GM12878 (cell line): ENCODE measurements at regions not wholly inside any gene's neighbourhood (a gene's known extent, or its start where the extent isn't known, plus 50 kb on each side); places are given as distances from the start of the nearest gene placed in this dataset.

ENCODE experiments used
- ATAC-seq: fragments of 200-7000 bp; cut with Tn5 transposase; 3 replicates; pipeline ENCODE4 v1.9.1; 2020; ENCODE audit warnings: mild to moderate bottlenecking, moderate library complexity
- BruUV-seq: library from RNA; stranded (reverse); fragments of 400-500 nt; replicated peaks from 2 replicates; lab custom pipeline; 2021; lab: Mats Ljungman, UMichigan
- CTCF ChIA-PET: fragments of 300-600 bp; sonication (Branson Sonifier 250); formaldehyde crosslinking; extraction: SDS; loops from one replicate; lab custom pipeline; 2021; ENCODE audit warnings: inconsistent platforms; lab: Yijun Ruan, JAX
- POLR2A ChIA-PET: fragments of 350-600 bp; formaldehyde crosslinking; extraction: SDS; loops from one replicate; lab custom pipeline; 2021; ENCODE audit warnings: inconsistent platforms; lab: Charles Lee
- RAD21 ChIA-PET: fragments of 300-600 bp; sonication (Branson Sonifier 250); formaldehyde crosslinking; loops from one replicate; lab custom pipeline; 2023; ENCODE audit warnings: antibody characterized with exemption; ENCODE audit not compliant: unreplicated experiment; lab: Charles Lee
- SMC1A ChIA-PET: fragments of 300-600 bp; sonication (Branson Sonifier 250); formaldehyde crosslinking; loops from one replicate; lab custom pipeline; 2023; ENCODE audit not compliant: unreplicated experiment, uncharacterized antibody; lab: Charles Lee
- DNase-seq: peaks from one replicate; pipeline ENCODE4 v3.0.0-alpha.2; 2011; ENCODE audit warnings: low read depth, low spot score
- FAIRE-seq: peaks from 3 replicates; lab custom pipeline; 2011; peaks lifted over from hg19 to GRCh38; lab: Jason Lieb, UNC
- H2AFZ ChIP-seq: 2 replicates; pipeline ENCODE4 v1.6.0; 2011; ENCODE audit warnings: low read depth, low read length, control low read depth; ENCODE audit not compliant: control insufficient read depth
- H3K27ac ChIP-seq: 2 replicates; pipeline ENCODE4 v1.5.1; 2011; ENCODE audit warnings: control low read depth; ENCODE audit not compliant: control insufficient read depth, insufficient read depth
- H3K27me3 ChIP-seq, 2 experiments: replicated peaks in 1 of 2; 2 replicates each; pipeline versions ENCODE4 v1.6.0 to v1.6.1; 2011; ENCODE audit warnings: low read length in 1 of 2; ENCODE audit not compliant: control insufficient read depth in 2 of 2, insufficient read depth in 2 of 2
- H3K36me3 ChIP-seq, 2 experiments: 2 replicates each; pipeline ENCODE4 v1.5.1; 2011; ENCODE audit warnings: low read length in 1 of 2; ENCODE audit not compliant: control insufficient read depth in 2 of 2, insufficient read depth in 2 of 2
- H3K4me1 ChIP-seq: 2 replicates; pipeline ENCODE4 v1.6.1; 2011; ENCODE audit warnings: mild to moderate bottlenecking, low read length, moderate library complexity, mixed read lengths; ENCODE audit not compliant: control insufficient read depth, insufficient read depth
- H3K4me2 ChIP-seq: 2 replicates; pipeline ENCODE4 v1.6.0; 2011; ENCODE audit warnings: control low read depth; ENCODE audit not compliant: control insufficient read depth, insufficient read depth
- H3K4me3 ChIP-seq: fragments of 200-600 bp; sonication (generic); 2 replicates; pipeline ENCODE4 v1.5.1; 2016
- H3K79me2 ChIP-seq: 2 replicates; pipeline ENCODE4 v1.6.0; 2011; ENCODE audit warnings: low read length; ENCODE audit not compliant: control insufficient read depth, insufficient read depth
- H3K9ac ChIP-seq: 2 replicates; pipeline ENCODE4 v1.8.0; 2011; ENCODE audit warnings: low read length, control low read depth, mixed read lengths; ENCODE audit not compliant: control insufficient read depth, insufficient read depth
- H3K9me3 ChIP-seq: replicated peaks from 3 replicates; pipeline ENCODE4 v1.5.1; 2011; ENCODE audit warnings: mild to moderate bottlenecking, low read length; ENCODE audit not compliant: control insufficient read depth, insufficient read depth
- H4K20me1 ChIP-seq: 2 replicates; pipeline ENCODE4 v1.6.0; 2011; ENCODE audit not compliant: control insufficient read depth, insufficient read depth
- E2F4 ChIP-seq: IDR thresholded peaks from 2 replicates; pipeline ENCODE4 v1.6.1; 2012; ENCODE audit warnings: low read depth, low read length, improper control_type of control experiment
- EED ChIP-seq: sonication (generic); IDR thresholded peaks from 2 replicates; pipeline ENCODE4 v1.6.1; 2016; ENCODE audit warnings: antibody characterized with exemption, low read depth
- MLLT1 ChIP-seq: fragments of 450-650 bp; IDR thresholded peaks from 2 replicates; pipeline ENCODE4 v1.6.1; 2016; ENCODE audit warnings: mild to moderate bottlenecking
- SMC3 ChIP-seq: IDR thresholded peaks from 2 replicates; pipeline ENCODE4 v1.6.1; 2011; ENCODE audit warnings: low read length, improper control_type of control experiment, borderline replicate concordance
- ZNF622 ChIP-seq: fragments of 450-650 bp; IDR thresholded peaks from 2 replicates; pipeline ENCODE4 v1.6.1; 2017; ENCODE audit warnings: mild to moderate bottlenecking, inconsistent platforms
- WGBS: methylation state at CpG from one replicate; pipeline ENCODE4 v1.1.6; 2016; ENCODE audit warnings: low lambda C conversion rate; ENCODE audit not compliant: insufficient replicate concordance, insufficient coverage; ENCODE audit errors: missing lambda C conversion rate; 5-methylcytosine and 5-hydroxymethylcytosine counted together
- in situ Hi-C: fragments of 300-500 bp; cut with MboI; formaldehyde crosslinking; loops from 9 replicates; pipeline ENCODE4 v1.14.3; 2018; ENCODE audit warnings: mixed read lengths
- intact Hi-C: fragments of 100-400 bp; cut with micrococcal nuclease; formaldehyde crosslinking; loops from one replicate; pipeline ENCODE4 v1.14.2; 2022; ENCODE audit not compliant: unreplicated experiment
- TF ChIP-seq, protein P1 (sequence below): fragments of 450-650 bp; IDR thresholded peaks from 2 replicates; pipeline ENCODE4 v1.6.1; 2018; ENCODE audit warnings: mild to moderate bottlenecking, low read depth, moderate library complexity; ENCODE audit not compliant: partially characterized antibody

DNA sequence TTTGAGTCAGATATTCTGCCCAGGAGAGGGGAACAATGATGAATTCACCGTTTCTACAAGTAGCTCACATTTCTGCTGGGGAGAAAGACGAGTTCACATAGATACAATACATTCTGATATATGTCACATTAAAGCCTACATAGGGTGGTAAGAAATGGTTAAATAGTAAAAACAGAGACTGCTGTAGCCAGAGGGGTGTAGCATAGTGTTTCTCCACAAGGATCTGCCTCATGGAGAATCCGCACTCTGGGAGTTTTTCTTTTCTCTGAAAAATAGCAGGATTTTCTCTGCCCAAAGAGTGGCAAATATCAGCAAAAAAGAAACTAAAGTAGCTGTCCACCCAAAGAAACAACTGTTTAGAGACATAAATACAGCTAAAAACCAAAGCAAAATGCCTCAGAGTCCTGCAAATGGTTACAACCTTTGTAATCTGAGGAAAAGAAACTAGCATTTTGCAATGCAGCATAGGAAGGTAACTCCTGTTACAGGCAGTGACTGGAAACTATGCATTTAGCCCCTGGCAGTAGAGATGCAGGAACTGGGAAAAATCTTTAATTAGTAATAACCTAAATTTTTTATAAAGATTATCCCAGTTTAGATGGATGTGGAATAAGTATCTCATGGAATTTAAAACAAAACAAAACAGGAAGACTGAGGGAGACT is 1126.7 kb upstream of the ADGRL2 start:
- ChIA-PET POLR2A (no interaction called here), CTCF (interaction anchor here (1.2 to 1.3 kb wide), 2 partner anchors 9 to 18 kb away, joined by 3 to 5 read pairs; no protein-coding TSS in a partner anchor), SMC1A (interaction anchor here (1.1 kb wide), 1 partner anchor 25 kb away, joined by 3 read pairs; no protein-coding TSS in a partner anchor), RAD21 (no interaction called here)
- Histone ChIP-seq H3K4me2 (no peak overlapping the region), H2AFZ (no peak overlapping the region), H3K27me3 (no peaks in the 10 kb centered on the region), H3K9ac (no peak overlapping the region), H3K9me3 (no peaks in the 10 kb centered on the region), H3K27ac (no peak overlapping the region), H3K4me3 (no peak overlapping the region), H4K20me1 (no peaks in the 10 kb centered on the region), H3K4me1 (no peaks in the 10 kb centered on the region), H3K36me3 (no peaks in the 10 kb centered on the region), H3K79me2 (no peaks in the 10 kb centered on the region)
- intact Hi-C loops: no loop called here
- in situ Hi-C loops: no loop called here
- WGBS: 12% methylated on average over 3 of the region's 3 CpGs
- no peak for DNase-seq
- FAIRE-seq: no peak
- no peak for TF ChIP-seq E2F4
- TF ChIP-seq ZNF622: no peak
- TF ChIP-seq EED: no peak
- TF ChIP-seq, protein P1, sequence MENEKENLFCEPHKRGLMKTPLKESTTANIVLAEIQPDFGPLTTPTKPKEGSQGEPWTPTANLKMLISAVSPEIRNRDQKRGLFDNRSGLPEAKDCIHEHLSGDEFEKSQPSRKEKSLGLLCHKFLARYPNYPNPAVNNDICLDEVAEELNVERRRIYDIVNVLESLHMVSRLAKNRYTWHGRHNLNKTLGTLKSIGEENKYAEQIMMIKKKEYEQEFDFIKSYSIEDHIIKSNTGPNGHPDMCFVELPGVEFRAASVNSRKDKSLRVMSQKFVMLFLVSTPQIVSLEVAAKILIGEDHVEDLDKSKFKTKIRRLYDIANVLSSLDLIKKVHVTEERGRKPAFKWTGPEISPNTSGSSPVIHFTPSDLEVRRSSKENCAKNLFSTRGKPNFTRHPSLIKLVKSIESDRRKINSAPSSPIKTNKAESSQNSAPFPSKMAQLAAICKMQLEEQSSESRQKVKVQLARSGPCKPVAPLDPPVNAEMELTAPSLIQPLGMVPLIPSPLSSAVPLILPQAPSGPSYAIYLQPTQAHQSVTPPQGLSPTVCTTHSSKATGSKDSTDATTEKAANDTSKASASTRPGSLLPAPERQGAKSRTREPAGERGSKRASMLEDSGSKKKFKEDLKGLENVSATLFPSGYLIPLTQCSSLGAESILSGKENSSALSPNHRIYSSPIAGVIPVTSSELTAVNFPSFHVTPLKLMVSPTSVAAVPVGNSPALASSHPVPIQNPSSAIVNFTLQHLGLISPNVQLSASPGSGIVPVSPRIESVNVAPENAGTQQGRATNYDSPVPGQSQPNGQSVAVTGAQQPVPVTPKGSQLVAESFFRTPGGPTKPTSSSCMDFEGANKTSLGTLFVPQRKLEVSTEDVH: no peak
- TF ChIP-seq MLLT1: no peak
- TF ChIP-seq SMC3: no peak
- ATAC-seq: no peak
- BruUV-seq: no TSS peak
